Fibroblast of skin of left quadriceps (primary cell): ENCODE measurements at regions not wholly inside any gene's neighbourhood (a gene's known extent, or its start where the extent isn't known, plus 50 kb on each side); places are given as distances from the start of the nearest gene placed in this dataset.

Experiments used
- DNase-seq, 2 experiments: peaks; one replicate each; pipeline ENCODE4 v3.0.0-alpha.2; 2013; ENCODE audit warnings: low read depth in 2 of 2

DNA sequence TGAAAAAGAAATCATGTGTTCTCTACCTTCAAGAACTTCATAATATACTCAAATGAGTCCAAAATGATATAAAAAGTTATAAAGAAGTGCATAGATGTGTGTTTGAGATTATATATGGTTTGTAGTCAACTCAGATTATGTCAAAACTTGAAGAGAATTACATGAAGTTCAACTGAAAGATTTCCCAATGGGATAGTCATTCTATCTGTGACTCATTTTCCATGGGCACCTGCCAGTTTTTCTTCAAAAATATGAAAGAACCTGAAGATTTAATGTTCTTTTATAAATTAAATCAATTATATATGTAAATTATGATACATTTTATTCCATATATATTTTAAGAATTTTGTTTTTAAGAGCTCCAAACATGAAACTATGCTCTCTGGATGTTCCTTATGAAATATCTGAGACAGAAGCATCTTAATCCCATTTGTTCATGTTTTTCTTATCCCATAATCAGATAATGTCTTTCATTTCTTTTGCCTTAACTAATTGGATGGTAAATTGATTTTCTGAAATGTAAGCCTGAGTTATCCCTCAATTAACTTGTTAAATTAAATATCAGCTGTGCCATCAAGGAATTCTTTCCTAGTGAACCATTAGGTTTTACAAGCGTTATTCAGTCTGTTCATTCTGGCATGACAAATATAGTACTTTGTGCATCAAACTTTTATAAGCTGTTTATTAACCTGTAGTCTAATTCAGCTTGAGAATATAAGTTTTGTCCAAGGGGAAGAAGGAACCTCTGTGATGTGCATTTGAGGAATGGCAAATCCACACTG, 387.1 kb downstream of the IPMK start:
- no peak for DNase-seq

GRCh38 chr10:57874810-57875209, 392.9 kb downstream of the IPMK start:
- DNase-seq = no peak

DNA sequence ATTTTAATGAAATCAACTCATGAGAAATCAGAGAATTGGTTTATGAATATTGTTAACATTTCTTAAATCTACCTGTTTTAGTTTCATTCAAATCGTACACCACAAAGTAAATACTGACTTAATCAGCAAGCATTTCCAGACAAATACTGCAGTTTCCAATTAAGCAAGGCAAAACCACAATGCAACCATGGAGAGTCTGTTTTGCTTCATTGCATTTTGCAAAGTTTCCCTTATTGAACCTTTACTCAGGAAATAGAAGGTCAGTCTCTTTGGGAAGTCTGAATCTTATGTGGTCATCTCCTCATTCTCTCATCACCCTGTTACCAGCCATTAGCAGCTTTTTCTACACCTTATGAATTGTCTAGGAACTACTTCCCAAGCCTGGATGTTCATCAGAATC, 400.5 kb downstream of the IPMK start:
- no peak for DNase-seq

DNA sequence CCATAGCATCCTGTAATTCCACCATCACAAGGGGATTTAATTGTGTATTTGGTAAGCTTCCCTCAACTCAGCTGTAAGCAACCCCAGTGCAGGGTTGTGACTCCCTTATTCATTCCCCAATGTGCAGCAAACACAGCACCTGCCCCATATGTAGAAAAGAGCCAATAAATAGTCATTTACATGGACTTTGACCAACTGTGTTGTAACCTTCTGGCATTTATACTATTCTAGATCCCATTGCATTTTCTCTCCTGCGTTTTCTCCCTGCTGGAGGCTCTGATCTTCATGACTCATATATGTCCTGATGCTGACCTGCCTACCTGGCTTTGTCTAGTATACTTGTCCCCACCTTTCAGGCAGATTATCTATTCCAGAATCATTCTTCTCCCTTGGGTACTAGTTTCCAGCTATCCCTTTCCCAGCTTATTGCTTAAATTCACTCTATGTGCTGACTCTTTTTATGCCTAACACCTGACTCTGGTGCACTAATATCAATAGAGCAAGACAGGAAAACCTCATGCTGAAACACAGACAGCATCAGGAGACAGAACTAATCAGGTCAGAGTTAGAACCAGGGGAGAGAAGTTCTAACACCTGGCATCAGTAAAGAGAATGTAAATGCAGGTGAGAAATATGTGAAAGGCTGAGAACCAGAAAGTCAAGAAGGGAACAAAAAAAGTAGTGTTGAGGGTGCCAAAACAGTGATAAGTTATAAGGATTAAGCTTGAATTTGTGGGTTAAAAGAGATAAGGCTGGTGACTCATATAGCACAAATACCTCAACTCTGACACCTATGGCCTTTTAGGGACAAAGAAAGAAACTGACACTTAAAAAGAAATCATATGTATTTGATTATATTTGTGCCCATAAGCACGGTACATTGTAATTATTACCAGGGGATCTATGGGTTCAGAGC, 402.7 kb downstream of the IPMK start:
- DNase-seq = no peak

GRCh38 chr10:57849691-57850357, 417.9 kb downstream of the IPMK start:
- no peak for DNase-seq

DNA sequence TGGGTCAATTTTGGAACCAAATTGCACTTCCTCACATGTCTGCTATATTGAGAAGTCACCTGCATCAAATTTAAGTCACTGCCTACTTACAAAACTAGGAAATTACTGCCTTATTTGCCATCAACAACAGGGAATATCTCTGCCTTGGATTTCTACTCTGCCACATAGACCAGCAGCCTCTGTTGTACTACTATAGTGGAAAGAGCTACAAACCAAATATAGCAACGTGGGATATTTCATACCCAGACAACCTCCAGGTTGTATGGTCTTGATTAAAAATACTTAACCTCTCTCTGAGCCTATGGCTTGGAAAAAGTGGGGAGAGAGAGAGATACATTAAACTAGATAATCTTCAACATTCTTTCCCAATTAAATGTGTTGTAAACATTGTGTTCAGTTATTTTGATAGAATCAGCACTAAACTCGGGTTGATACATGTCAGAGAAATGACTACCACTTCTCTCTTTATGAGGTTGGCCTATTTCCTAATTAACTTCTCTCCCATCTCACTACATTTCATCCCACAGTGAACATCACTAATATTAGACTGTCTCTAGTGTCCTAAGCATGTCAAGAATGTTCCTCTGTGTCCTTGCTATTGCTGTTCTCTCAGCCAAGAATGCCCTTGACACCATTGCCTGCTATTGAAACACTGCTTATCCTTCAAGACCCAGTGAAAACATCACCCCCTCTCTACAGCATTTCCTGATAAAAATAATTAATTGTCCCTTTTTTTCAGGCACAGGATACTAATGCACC, 421.2 kb downstream of the IPMK start:
- no peak for DNase-seq

DNA sequence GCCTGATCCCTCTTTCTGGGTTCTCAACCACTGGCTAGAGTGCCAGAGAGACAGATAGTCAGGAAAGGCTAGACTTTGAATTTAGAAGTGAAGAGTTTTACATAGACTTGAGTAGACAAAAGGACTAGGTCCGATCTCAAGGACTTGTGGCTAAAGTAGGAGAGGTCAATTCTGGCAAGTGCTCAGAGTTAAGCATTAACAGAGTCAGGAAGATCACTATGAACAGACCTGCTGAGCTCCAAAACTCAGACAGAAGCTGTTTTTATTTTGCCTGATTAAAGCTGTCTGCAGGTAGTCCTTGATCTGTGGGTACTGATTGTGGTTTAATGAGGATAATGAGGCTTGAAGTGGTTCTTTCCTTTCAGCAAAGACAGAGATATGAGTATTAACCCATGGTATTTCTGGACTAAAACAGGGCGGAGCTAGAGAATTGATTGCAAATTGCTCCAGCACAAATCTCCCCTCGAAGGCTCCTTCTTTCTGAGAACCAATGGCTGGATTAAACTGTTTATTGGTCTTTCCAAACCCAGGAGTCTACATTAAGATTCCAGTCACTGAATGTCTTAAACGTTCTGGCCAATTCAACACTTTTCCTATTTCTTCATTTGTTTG, 423.2 kb downstream of the IPMK start:
- DNase-seq = no peak

DNA sequence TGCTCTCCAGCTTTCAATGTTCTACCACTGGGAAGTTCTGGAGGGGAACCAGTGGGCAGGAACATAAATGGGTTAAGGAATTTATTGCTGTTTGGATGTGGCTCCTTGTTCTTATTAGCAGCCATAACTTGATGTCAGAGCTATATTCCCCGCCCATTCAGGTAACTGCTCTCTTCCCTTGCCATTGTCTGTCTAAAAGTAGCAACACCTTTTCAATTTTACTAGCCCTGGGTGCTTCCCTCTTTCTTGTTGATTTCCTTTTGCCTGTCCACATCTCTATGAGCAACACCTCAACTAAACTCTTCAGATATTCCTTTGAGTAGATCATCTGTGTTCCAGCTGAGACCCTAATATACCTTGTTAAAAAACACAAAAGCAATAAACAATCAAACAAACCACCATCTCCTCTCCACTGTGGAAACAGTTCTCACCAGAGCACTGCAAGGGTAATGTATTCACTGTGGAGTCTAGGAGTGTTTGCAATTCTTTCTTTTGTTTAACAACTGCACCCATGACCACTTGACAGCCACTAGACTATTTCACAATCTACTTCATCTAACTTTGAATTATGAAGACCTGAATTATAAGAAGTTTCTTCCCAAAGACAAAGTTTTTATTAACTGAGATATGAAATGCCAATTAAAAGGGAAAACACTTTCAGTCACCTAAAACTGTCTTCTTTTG, 436.7 kb downstream of the IPMK start:
- DNase-seq = no peak

- no peak for DNase-seq
These were observed 442.7 kb downstream of the IPMK start for GRCh38 chr10:57825015-57825414.

DNA sequence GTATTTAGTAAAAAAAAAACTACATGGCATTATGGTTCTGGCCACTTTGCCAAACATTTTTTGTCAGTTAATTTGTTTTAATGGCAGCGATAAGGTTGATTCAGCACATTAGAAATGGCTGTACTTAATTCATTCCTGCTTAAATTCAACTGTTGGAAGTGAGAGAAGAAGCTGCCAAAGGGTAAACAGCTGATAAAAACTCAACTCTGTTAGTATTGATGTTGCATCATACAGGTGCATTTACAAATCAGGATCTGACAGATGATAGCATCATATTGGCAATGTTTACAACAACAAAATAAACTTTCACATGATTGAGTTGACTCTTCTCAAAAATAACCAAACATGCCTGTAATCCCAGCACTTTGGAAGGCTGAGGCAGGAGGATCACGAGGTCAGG, 444.3 kb downstream of the IPMK start:
- DNase-seq = no peak

GRCh38 chr10:57822965-57823364, 444.7 kb downstream of the IPMK start:
- no peak for DNase-seq

- DNase-seq = no peak
These were observed 449.2 kb downstream of the IPMK start for GRCh38 chr10:57818522-57818921.

GRCh38 chr10:57817741-57818140, 450.0 kb downstream of the IPMK start:
- no peak for DNase-seq

DNA sequence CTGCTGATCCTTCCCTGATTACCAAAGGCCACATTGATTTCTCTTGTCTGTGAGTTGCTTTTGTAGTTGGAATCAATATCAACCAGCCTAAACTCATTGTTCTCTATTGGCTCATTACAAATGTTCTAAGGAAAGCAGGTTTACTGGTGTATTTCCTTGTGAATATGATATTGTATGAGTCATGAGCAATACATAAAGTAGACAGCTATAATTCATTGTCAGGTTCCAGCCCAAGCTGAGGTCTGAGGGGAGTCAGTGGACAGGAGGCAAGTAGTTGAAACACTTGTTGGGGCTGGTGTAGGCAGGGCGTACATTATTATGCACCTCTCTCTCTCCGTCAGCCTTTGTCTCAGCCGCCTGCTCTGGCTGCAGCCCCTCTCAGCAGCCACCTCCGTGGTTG, 451.7 kb downstream of the IPMK start:
- DNase-seq = no peak

- DNase-seq = no peak
These were observed 457.7 kb downstream of the IPMK start for GRCh38 chr10:57809961-57810360.

DNA sequence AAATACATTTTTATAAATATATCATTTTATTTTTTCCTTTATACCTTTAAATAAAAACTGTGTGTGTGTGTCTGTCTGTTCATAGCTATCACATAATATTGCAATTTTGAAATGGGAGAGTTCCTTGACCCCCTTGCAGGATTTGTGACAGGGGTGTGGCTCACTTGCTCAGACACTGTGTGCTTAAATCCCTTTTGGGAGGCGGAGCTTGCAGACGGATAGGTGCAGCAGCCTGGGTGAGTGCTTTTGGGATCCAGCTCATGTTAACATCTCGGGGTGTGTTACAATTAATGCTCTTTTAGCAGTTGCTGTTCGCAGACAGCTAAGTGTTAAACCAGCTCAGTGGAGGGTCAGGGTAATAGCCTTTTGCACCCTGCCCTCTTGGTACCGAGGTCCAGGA, 459.8 kb downstream of the IPMK start:
- DNase-seq = no peak

DNA sequence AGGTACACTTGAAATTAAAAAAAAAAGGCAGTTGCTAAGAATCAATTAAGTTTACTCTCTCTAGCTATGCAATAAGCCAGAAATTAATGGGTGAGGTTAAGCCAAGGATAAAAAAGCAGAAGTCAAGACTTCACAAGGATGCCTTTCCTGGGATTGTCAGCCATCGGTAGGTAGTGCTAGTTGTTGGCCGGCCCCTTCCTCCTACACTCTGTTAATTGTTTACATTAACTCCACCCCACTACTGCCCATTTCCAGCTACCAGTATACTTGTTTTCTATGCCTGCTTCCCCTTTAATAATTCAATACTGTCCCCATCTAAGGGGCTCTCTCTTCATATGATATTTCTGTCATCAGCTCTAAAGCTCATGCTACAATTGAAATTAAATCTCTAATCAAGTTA, 461.0 kb downstream of the IPMK start:
- no peak for DNase-seq

- DNase-seq = no peak
These were observed 468.1 kb downstream of the IPMK start for GRCh38 chr10:57799625-57800024.

DNA sequence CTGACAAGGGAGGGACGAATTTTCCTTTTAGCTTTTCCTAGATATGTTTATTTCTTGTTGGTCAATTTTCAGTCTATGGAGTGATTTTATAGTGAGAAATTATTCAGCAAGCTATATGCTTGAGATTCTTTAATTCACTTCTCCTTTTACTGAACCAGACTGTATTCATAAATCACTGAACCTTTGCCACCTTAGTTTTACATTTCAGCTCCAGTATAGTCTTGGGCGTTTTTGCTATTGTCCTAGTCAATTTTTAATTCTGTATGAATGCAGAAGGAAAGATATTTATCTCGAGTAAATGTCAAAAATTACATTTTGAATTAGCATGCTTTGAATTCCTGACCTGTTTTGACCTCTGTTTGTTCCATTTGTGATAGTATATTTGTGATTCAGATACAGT, 468.9 kb downstream of the IPMK start:
- no peak for DNase-seq

DNA sequence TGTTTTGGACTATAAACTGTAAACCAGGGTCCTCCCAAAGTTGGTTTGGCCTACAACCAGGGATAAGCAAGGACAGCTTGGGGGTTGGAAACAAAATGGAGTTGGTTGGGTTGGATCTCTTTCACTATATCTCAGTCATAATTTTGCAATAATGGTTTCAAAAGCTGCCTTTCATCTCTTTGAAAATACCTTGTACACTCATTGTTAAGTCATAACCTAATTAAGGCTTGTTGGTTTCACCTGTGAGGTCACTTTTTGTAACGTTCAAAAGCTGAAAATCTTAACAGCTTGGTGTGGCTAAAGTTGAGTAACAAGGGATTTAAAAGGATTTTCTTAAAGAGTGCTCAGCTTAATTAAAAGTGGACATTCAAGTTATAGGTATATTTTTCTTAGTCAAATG, 476.1 kb downstream of the IPMK start:
- DNase-seq = no peak

DNA sequence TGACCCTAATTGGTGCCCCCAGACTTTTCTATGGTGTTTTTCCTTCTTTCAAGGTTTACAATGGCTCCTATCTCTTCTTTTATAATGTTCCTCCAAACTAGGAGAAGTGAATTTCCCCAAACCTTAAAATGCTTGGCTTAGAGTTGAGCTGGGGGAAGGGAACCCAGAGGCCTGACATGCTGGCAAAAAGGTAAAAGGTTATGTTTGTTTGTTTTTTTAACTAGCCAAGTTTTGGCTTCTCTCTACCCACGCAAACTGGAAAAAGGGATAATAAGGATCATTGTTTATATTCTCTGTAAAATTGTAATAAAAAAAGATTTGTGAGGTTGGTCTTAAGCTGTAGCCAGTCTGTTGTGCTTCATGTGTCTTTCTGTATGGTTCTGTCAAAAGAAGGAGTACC, 477.0 kb downstream of the IPMK start:
- no peak for DNase-seq
